IPS-NIHi11 (cell line): ENCODE measurements at regions not wholly inside any gene's neighbourhood (a gene's known extent, or its start where the extent isn't known, plus 50 kb on each side); places are given as distances from the start of the nearest gene placed in this dataset.
A peak's percentile ranks its signal among the peaks of the same experiment; 100 is the strongest.

Source experiments
- DNase-seq: peaks from one replicate; pipeline ENCODE4 v3.0.0; 2012; ENCODE audit warnings: mixed read lengths, low spot score

DNA sequence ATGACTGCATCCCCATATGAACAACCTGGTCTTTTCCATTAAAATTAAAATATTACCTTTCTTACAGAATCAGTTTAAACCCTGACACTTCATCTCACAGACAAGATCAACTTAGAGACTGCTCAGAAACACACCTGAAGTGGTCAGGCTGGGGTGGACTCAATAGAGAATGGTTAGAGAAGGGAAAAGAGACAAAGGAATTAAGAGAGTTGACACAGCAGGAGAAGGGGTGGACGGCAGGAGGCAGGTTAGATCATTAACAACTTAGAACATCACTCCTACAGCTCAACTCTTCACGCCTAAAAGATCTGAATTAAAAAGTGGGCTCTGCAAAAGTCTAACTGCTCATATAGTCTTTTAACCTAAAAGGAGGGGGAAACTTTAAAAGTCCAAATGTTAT, 157.7 kb upstream of the COL1A2 start:
- peak; percentile 13 for DNase-seq

DNA sequence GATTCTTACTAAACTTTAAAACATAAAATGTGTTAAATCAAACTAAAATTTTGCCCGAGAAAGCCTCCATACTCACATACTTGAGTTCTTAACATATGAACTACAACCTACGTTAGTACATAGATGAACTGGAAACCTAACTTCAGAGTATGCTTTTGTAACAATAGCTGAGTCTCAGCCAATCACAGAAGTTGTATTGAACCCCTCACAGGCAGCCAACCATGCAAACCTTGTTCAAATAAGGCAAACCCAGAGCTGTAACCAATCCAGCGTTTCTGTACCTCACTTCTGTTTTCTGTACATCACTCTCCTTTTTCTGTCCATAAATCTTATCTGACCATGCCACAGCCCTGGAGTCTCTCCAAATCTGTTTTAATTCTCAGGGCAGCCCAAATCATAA, 157.3 kb upstream of the COL1A2 start:
- no peak for DNase-seq

DNA sequence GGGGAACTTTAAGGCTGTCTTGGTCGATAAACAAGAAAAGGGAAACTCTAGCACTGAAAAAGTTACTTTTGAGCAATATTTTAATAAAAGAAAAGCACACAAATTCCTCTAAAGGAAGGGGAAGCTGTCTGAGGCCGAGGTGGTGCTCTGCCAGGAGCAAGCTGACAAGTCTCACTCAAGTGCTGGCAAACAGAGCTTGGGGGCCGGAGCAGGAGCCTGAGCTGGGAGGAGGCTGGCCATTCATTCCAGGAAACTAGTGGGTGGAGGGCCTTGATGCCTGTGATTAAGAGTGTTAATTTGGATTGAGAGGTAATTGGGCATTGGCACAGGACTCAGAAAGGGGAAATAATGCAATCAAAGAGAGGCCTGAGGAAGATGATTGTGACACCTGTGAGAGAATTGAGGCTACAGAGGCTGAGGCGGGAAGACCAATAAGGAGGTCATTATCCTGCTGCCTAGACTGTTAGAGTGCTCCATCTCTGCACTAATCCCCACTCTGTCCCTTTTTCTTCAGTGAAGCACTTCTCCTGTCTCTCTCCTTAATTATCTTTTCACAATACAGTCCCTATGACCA, 154.9 kb upstream of the COL1A2 start:
- peak; percentile 18 for DNase-seq

DNA sequence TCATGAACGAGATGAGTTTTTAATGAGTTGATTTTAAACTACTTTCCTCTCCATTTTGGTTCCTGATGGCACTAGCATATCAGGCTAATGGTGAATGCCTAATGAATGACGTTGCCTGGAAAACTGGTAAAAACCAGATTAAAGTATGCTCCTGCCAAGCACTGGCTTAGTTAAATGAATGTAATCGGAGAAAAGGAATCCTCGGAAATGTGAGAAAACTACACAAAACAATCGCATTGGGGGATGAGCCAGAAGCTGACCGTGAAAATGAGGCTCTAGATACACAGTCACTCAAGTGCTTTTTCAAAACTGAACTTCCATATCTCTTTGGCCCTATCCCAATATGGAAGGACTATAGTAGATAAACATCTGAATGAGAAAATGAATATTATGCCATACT, 153.8 kb upstream of the COL1A2 start:
- DNase-seq, result no peak

DNA sequence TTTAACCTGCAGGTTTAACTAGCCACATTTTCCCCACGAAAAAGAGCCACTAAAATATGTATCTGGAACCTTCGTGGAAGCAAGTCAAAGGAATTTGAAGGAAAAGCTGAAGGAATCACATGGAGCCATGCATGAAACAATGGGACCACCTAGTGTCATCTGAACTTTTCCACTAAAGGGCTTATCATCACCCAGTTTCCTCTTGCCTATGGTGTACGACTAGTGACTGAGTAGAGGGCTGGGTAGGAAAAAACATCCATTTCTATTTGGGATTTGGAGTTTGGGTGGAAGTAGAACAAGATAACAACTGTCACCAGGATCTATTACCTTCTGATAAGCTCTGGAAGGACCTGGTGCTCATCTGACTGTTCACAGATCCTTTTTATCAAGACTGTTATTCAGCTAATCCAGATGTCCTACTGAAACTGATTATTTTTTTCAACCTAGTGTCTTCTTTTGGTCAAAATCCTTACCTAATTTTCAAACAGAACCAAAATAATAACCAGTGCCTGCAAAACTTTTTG, 153.2 kb upstream of the COL1A2 start:
- no peak for DNase-seq

DNA sequence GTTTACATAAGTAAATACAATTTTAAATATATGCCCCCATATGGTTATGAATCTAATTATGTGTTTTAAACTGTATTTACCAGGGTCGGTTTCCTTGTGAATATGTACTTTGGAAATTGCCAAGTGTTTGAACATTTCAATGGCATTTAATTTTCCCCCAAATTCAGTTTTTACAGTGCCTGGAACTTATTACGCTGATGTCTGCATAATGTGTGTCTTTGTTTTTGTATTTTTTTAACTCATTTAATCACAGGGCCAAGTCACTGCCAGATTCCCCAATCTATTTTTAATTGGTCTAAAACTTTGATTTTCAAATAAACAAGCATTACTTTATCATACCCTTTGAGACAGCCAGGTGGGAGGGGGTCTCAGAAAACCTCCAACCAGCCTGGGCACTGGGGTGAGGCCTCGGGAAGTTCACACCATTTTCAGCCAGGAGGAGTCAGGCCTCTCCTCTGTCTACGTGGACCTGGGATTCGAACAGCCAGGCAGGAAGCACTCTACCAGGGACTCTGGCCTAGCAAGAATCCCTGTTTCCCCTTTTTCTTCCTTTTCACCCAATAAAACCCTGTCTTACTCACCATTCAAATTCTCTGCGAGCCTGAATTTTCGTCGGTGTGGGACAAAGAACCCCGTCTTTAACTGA, 151.5 kb upstream of the COL1A2 start:
- peak; percentile 12 for DNase-seq

DNA sequence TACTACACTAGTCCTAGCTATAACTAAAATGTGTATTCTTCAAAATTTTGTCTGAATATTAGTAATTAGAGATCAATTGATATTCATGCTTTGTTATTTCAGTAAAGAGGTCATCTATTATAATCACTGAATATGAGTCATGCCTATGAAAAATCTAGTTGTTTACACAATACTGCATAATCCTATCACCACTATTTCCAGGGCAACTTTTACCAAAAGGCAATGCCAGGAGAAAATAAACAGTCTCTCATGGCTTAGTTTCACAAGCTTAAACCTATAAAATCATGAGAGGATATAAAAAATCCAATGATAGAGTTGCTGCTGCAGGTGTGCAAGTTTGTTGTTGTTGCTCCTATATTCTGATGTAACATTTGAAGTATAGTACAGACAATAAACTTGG, 149.9 kb upstream of the COL1A2 start:
- DNase-seq, result no peak

DNA sequence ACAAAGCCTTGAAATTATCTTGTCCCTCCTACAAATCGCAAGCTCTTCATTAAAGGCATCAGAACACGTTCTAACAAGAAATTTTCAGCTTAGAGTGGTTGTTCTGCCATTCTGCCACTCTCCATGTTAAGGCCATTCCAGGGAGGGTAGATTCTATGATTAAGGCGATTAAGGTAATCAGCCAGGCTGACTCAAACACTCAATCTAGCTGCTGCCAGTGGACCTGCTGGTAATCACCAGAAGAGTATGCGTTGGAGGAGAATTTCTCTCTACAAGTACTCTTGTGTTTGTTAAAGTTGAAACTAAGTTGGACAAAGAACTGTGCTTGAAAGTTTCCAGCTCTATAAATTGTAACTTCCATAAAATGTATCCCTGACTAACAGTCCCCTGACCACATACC, 149.2 kb upstream of the COL1A2 start:
- DNase-seq, result no peak

DNA sequence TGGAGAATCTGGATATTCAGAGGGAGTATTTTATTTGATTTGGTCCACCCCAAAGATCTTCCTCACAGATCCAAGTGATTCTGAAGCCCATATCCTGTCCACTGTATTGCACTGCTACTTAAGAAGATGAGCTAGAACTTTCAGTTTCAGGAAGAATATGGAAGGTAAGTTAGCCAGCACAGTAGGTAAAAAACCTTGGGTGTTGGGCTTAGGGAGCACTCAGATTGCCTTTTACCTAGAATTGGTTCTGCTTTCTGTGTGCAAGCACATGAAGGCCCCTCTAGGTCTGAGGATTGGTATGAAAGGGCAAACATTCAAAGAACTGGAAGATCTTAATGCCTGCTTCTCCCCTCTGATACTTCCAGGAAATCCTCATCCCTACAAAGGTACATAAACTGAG, 146.7 kb upstream of the COL1A2 start:
- DNase-seq, result no peak

DNA sequence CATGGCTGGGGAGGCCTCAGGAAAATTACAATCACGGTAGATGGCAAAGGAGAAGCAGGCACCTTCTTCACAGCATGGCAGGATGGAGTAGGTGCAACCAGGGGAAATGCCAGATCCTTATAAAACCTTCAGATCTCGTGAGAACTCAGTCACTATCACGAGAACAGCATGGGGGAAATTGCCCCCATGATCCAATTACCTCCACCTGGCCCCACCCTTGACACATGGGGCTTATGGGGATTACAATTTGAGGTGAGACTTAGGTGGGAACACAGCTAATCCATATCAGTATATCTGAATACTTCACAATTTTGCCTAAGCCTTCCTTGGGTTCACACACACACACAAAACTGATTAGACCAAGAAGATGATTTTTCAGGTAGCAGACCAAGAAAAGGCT, 145.1 kb upstream of the COL1A2 start:
- no peak for DNase-seq

DNA sequence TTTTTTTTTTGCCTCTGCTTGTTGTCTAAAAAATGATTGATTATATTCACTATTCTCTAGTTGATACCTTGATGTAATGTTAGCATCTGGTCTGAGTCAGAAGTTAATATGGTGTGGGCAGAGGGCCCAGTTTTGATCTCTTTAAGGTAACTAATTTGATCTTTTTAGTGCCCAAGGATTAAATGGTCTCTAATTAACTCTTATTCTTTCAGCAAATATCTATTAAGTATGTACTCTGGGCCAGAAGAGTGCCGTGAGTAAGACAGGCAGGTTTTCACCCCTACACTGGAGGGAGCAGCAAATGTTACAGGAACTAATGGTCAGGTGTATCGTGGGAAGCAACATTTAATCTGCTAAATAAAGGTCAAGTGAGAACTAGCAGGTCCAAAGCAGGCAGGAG, 144.6 kb upstream of the COL1A2 start:
- DNase-seq, result no peak

DNA sequence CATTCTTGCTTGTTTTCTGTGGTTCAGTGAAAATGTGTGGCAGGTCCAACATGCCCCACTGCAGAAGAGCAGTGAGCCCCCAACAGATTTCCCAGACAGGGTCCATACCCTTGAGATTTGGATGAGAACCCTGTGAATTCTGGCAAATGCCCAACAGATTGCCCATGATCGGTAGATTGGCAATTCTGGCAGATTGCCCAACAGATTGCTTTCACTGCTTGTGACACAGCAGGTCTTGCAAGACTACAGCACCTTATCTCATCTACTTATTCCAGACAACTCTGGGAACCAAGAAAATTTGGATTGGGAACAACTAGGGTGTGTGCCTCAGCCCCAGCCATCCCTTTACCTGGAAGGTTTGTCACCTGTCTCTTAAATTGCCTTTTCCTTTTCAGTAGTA, 143.7 kb upstream of the COL1A2 start:
- no peak for DNase-seq

DNA sequence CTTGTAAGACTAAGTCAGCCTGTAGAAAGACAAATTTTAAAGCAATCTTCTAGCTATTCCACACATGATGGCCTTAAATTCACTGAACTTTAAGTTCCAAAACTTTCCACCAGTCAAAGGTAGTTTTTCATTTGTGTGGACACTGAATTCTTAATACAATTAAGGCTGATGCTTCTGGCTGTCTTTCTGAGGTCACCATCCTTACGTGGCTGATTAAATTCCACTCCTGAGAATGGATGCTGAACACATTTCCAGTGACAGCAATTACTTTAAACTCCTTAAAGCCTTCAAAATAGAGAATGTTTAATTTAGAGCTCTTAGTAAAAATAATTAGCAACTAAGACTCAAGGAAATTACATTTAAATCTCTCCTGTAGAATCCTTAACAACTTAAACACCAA, 142.6 kb upstream of the COL1A2 start:
- no peak for DNase-seq

DNA sequence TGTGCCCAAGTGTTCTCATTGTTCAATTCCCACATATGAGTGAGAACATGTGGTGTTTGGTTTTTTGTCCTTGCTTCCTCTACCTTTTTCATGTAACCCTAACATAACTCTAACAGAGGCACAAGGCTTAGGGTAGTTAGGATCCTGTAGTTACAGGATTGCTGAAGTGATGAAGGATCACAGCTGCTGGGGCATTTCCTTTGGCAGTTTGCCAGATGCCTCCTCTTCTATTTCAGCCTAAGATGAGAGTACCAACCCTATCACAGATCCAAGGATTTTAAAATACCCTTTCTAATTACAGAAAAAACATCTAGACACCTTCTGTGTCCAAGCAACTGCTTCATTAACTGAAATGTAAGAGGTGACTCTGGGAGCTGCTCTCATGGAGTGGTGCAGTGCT, 141.7 kb upstream of the COL1A2 start:
- DNase-seq, result no peak

DNA sequence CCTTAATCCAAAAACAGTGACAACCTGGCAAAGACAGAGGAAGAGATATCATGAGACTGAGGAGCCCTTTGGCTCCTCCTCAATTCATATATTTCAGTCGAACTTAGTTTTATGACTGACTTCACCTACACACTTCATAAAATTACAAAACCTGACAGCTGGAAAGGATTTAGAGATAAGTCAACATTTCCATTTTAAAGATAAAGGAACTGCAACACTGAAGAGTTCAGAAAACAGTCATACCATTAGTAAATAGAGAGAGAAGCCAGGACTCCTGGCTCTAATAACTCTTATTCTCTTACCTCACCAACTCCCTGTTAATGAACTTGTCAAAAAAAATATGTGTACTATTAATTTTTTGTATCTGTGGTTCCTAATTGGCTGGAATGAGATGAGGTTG, 141.0 kb upstream of the COL1A2 start:
- DNase-seq, result no peak

DNA sequence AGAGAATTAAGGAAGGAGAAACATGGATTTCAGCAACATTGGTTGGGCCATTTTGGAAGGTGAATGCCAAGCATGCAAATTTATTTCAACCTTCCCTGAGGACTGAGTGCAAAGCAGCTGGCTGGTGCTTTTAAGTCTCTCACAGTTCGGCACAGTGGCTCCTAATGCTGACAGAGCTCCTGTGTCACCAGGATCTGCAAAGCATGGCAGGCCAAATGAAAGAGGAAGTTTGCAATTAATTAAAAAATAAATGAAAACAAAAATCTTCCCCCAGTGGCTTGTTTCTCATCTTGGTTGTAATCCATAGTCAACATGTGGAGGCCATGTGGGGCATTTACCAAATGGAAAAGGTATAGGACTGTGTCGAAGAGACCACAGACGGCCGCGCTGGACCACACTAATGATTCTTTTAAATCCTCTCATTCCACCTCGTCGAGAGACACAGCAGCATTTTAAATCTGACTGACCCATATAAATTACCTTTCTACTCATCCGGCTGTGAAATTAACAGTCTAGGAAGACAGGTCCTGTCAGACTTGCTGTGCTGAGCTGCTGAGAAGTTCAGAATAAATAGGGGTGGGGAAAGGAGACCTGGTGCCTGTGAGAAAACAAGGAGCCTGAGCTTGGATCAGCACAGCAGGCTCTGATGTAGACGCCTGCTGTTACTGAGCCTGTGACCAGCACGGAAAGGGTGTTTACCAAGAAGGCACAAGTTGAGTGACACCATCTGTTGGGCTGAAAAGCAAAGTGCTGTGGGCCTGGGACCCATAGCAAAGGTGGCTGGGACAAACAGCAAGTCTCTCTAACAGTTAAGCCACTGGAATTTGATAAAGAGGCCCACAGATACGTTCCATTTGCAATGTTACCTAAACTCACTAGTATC, 136.0 kb upstream of the COL1A2 start:
- peak; percentile 21 for DNase-seq

DNA sequence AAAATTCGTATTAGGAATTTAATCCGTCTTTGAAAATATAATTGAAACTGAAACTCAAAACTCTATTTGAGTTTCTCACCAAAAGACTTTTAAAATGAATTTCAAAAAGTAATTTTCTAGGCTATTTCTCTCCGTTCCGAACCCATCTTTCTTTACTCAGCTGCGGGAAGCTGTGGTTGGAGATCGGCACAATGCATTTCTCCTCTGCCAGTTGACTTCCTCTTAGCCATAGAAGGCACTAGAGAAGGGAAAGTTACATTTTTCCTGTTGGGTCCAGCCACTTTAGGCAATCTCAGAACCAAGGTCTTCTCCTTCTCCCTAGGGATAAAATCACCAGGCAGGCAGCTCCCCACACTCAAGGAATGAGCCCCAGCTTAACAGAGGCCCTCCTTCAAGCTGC, 133.6 kb upstream of the COL1A2 start:
- DNase-seq, result no peak

DNA sequence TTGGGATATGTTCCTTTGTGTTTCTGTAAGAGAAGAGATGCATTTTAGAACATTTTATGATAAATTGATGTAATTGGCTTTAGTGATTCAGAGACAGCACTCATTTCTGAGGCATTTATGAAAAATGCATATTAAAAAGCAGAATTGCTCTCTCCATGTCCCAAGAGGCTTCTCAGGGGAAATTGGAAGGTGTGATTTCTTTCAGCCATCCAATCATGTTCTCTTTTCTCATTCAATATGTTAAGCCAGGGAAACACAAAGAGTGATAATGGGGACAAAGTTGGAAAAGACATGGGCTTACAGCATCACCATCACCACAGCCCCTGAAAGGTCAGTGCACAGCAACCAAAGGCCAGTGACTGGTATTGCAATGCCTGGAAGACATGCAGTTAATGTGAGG, 129.9 kb upstream of the COL1A2 start:
- no peak for DNase-seq

DNA sequence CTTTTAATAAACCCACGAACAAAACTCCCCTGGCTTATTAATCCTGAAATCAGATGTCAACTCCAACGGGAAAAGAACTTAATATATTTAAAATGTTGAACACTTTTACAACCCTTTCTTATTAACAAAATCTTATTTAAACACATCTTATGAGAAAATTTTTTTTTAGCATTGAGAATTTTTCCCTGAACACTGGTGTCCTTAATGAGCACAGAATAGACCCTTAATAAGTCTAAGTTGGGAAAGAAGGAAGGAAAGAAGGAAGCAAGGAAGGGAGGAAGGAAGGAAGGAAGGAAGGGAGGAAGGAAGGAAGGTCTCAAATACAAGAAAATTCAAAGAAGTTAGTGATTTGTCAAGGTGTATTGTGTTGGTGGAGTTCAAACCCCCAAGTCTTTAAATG, 129.2 kb upstream of the COL1A2 start:
- DNase-seq, result no peak

DNA sequence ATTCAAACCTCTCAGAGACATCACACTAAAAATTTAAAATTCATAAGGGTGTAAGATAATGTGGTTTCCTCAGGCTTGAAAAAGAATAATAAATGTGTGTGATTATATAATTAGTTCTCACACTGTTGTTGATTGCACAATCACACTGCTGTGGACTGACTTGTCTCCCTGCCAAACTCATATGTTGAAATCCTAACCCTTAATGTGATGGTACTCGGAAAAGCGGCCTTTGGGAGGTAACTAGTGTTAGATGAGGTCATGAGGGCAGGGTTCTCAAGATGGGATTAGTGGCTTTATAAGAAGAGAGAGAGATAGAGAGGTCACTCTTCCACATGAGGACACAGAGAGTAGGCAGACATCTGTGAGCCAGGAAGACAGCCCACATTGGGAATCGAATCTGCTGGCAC, 128.5 kb upstream of the COL1A2 start:
- DNase-seq, result no peak

DNA sequence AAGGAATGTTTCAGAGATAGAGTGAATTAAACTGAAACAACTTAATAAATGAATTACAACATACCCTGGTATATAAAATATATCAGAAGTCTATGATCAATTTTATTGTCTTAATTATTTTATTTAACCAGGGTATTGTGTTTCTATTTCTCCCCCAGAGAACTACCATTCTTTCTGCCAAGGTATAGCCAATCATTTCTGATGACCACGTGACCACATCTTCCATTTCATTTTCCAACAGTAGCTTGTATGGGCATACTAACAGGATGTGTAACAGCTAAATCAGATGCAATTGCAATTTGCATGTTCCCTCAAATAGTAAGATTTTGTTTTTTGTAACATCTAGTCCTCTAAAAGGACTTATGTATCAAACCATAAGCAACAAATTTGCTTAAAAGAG, 123.9 kb upstream of the COL1A2 start:
- no peak for DNase-seq

DNA sequence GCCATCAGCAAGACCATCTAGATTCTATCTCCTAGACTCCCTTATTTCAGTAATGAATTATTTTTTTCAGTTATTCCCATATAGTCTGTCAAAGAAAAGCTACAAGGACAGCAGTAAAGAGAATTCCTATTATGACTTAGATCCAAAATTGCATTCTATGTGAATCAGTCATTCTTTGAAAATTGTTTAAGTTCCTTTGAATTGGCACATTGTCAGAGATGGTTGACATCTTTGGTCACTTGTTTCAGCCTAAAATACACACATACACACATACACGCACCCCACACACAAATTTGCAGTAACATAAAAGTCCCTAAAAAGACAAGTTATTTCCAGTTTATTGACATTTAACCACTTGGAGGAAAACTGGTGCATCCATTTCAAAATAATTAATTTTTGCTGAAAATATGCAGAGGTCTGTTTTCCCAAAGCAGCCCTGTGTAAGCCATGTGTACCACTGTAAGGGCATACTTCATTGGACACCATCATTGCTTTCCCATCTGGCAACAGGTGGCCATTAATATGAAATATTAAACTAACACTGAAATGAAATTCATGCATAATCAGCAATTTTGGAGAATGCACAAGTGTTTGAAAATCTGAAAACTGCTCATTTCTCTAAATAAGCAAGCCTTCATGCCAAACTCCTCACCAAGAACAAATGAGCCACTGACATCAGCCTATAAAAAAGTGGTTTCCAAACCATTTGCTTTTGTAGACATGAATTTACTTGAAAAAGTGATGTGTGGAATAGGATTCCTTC, 121.7 kb upstream of the COL1A2 start:
- DNase-seq, result no peak
